Esophagus mucosa (tissue), 1 donor: ENCODE measurements at regions not wholly inside any gene's neighbourhood (a gene's known extent, or its start where the extent isn't known, plus 50 kb on each side); places are given as distances from the start of the nearest gene placed in this dataset.

Experiments used
- ATAC-seq: fragments of 200-7000 bp; cut with Tn5 transposase; one replicate; pipeline ENCODE4 v1.9.1; 2020
- donor health status: DM: yes; HTN: yes; CAD: no.

DNA sequence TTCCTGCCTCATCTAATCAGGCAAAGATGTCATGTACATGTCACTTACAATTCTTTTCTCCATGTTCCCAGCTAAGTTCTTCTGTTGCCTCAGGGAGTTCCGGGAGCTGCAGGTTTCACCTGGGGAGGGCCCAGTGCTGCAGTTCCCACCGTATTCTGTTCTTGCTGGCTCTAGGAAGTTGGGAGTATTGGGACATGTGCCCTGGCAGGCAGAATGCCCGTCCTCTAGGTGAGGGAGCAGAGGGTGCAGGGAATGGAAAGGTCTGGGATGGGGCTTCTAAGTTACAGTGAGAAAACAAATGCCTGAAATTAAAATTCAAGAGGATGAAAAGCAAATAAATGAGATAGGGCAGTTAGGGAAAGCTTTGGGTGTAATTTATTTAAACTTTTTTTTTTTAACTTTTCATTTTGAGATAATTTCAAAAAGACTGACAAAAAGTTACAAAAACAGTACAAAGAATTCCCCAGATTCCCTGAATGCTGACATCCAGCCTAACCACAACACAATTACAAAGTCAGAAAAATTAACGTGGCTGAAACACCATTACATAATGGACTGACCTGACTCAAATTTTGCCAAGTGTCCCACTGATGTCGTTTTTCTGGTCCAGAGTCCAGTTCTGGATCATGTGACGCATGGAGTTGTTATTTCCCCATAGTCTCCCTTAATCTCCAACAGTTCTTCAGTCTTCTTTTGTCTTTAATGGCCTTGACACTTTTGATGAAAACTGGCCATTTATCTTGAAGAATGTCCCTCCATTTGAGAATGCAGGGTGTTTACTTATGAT is 187.2 kb upstream of the MYL2 start:
- ATAC-seq, result no peak

DNA sequence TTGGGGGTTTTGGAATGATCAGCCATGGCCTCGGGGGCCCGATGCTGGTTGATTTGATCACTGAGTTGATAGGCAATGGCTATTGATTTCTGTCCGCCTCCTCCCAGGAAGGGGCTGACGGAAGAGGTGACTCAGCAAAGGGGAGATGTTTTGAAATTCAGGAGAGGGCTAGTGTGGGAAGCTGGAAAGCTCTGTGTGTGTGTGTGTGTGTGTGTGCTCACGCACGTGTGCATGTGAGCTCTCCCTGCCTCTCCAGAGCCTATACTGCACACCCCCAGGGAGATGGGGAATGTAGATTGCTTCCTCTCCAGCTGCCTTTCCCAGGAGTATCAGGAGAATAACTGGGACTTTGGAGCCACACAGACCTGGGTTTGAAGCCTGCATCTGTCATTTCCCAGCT is 184.9 kb upstream of the MYL2 start:
- no peak for ATAC-seq

DNA sequence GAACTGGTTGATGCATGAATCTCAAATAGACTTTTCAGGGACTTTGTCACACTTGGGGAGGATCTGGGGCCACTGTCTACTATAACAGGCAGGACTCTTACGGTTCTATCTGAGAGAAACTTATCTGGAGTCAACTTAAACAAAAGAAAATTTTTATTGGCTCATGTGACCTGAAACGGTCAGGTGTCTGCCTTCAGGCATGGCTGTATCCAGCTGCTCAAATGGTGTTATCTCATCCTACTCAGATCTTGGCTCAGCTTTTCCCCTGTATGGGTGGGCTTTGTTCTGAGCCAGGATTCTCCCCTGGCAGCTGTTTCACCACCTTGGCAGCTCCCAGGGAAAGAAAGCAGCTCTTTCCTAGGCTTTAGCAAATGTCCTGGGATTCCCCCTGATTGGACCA is 183.2 kb upstream of the MYL2 start:
- no peak for ATAC-seq

DNA sequence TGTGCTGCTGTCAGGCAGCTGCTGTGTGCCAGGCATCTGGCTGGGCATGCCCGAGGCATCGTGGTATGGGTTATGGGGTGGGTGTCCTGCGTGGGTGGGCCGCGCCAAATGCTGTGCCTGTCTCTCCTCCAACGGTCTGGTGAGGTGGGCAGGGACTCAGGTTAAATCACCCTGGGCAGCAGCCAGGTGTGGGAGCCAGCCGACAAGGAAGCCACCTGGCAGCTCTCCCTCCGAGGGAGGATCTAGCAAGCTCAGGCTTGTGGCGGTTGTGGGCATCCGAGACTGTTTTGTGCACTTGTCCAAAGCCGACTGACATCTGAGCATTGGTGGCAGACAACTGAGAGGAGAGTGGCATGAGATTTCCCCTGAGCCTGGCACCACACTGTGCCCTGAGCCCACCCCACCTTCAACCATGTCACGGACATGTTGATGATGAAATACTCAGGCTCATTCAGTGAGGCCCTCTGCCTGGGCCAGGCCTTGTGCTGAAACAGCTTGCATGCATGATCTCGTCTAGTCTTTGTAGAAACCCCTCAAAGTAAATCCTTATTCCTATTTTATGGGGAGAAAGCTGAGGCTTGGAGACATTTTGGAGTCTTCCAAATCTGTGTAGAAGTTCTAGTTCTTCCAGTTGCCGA is 181.8 kb upstream of the MYL2 start:
- no peak for ATAC-seq

DNA sequence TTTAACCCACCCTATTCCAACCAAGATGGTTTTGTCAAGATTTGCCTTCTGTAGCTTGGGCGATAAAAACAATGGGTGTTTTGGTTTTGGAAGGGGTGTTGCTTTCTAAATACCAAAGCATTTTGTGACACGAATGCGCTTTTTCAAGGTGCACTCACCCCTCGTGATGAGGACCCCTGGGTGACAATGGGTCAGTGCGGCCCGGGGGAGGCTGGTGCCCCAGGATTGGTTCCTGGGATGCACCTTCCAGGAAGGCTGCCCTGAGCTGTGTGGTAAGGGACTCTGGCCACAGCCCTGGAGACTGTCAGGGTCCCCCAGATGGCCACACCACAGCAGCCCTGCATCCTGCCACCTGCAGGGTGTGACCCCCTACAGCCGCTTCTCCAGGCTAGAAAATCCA is 180.6 kb upstream of the MYL2 start:
- ATAC-seq, result no peak

DNA sequence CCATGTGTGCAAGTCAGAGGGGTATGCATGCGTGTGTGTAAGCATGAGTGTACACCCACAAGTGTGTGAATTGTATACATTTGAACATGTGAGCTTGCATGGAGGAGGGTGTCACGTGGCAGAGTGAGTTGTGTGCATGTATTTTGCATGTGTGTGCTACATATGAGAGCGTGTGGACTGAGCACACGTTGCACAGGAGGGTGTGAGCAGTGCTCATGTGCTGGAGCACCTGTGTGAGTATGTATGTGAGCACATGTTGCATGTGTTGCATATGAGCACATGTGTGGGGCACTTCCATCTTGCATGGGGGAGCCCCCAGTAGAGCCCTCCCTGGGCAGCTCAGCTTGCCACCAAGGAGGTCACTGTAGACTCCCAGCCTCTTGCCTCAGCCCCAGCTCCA is 180.2 kb upstream of the MYL2 start:
- ATAC-seq, result no peak

DNA sequence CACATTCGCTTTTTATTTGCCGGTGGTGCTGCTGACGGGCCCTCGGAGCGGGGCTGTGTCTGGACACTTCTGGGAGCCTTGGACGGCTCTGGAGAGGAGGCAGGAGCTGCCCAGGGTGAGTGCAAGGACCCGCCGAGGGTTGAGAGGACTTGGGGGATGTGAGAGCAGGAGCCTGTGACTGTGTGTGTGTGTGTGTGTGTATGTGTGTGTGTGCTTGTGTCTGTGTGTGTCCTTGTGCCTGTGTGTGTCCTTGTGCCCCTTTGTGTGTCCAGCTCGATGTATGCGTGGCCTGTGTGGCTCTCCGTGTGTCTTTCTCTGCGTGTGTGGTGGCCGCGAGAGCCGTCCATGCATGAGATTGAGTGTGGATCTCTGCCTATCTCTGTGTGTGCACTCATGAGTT is 179.6 kb upstream of the MYL2 start:
- ATAC-seq, result no peak

DNA sequence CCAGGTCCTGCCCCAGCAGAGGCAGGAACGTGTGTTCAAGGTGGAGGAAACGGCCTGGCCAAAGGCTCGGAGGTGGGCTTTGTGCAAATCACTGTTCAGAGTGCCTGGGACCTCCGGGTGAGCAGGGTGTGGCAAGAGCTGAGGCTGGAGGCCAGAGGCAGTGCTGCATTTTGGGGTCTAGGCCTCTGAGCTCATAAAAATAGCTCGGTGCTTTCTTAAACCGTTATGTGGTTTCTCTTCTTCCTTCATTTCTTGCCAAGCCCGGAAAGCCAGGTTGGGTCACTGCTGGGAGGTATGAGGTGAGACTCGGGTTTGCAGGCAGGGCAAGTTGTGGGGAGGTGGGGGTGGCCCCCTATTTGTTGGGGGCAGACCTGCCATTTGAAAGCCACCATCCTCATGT is 178.8 kb upstream of the MYL2 start:
- ATAC-seq, result no peak

DNA sequence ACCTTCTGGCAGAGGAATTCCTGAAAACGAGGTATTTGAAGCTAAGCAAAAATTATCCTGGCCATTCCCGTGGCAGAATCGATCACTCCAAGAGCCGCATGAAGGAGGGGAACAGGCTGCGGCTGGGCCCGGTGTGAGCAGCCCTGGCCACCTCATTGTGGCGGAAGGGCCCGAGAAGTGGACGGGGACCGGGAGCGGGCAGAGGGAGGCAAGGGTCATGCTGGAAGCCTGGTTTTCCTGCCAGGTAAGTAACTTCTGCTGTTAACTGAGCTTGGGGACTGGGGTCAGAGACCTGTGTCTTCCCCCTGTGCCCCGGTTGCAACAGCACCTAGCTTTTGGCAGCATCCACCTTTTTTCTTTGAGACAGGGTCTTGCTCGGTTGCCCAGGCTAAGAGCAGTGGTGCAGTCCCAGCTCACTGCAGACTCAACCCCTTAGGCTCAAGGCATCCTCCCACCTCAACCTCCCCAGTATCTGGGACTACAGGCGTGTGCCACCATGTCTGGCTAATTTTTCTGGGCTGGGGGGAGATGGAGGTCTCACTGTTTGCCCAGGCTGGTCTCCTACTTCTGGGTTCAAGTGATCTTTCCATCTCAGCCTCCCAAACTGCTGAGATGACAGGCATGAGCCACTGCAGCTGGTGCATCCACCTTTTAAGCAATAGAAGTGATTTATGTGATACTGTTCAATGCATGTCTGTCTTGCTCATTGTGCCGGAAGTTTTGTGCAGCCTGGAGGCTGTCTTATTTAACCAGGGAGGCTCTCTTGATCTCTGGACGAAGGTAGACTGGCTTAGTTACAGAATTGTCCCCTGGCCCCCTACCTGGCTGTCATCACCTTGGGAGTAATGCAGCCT is 174.0 kb upstream of the MYL2 start:
- no peak for ATAC-seq

DNA sequence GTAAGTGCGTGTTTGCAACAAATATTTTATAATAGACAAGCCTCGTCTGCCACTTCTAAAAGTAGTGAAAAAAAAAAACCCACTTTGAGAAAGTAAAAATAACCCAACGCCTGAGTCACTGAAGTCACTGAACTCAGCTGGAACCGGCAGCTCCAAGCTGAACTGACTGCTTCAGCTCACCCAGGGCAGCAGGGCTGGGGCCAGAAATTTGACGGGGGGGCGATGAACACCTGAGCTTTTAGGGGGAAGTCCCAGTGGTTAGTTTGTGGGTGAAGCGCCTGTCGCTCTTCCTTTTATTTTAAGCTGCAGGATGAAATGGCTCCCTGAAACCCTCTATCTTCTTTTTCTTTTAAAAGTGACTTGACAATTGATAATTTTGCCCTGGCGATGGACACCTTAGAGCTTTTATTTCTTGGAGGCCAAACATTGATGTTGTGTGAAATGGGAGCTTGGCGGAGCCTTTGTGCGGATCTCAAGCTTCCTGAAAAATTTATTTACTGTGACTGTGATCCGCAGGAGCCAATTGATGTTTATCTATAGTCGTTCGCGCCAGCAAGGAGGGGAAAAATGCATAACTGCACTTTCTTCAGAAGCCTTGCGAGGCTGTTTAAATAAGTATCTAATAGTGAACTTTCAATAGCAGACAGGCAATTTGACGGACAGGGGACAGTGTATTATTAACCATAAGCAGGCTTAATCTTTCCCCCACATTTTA is 173.2 kb upstream of the MYL2 start:
- ATAC-seq, result no peak

DNA sequence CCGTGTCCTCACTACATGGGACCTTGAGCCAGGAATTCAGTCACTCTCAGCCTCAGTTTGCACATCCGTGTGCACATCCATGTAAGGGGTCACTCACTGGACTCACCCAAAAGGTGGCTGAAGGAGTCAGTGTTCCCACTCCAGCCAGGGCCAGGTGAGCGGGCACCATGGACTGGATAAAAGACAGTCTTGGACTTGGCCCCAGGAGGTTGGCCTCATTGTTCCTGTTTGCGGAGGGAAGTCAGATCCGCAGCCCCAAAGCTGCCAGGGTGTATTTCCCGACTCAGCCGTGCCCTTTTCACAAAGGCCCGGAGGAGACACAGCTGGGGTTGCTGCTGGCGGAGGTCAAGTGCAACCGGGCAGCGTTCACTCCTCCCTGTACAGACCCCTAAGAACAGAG is 170.7 kb upstream of the MYL2 start:
- ATAC-seq, result no peak

DNA sequence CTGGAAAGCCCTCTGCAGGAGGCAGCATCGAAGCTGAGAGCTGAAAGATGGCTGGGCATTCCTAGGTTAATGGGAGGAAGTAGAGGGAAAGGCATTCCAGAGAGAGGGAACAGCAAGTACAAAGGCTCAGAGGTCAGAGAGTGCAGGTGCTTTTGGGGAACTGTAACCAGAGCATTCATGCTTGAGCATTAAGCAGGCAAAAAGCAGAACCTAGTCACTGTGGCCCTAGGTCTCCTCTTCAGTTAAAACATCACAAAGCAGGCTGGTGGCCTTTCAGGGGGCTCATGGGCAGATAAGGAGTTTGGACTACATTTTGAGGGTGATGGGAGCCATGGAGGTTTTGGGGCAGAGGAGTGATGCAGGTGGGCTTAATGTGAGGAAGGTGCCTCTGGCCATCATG is 169.2 kb upstream of the MYL2 start:
- no peak for ATAC-seq

DNA sequence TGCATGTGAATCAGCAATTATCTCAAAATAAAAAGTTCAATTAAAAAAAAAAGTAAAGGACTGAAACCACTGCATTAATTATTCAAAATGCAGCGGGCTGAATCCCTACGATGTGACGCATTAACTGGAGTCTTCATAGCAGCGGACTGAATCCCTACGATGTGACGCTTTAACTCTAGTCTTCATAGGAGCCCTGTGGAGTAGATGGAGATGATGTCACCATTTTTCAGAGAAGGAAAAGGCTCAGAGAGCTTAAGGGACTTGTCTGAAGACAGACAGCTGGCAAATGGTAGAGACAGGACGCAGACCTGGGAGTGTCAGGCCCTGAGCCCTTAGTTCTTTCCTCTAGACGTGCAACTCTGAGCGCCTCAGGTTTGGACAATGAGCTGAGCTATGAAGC is 168.0 kb upstream of the MYL2 start:
- ATAC-seq, result no peak

DNA sequence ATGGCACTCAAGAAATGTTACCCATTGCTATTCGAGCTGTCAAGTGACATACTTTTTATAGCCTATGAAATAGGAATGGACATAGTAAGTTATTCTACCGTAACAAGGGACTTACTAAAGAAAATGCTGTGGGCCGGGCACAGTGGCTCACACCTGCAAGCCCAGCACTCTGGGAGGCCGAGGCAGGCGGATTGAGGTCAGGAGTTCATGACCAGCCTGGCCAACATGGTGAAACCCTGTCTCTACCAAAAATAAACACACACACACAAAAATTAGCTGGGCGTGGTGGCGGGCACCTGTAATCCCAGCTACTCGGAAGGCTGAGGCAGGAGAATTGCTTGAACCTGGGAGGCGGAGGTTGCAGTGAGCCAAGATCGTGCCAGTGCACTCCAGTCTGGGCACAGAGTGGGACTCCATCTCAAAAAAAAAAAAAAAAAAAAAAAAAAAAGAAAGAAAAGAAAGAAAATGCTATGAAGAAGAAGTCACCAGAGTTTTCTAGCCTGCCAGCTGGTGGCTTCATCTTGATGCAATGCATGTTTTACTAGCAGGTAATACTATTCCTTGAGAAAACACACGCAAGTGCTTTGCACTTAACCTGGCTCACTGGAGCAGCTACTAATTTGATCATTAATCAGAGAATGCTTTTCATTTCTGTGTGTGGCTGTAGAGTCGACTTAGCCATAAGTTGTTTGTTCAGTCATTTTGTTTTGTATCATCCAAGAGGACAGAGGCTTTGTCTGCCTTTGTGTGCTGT is 166.7 kb upstream of the MYL2 start:
- ATAC-seq, result no peak

DNA sequence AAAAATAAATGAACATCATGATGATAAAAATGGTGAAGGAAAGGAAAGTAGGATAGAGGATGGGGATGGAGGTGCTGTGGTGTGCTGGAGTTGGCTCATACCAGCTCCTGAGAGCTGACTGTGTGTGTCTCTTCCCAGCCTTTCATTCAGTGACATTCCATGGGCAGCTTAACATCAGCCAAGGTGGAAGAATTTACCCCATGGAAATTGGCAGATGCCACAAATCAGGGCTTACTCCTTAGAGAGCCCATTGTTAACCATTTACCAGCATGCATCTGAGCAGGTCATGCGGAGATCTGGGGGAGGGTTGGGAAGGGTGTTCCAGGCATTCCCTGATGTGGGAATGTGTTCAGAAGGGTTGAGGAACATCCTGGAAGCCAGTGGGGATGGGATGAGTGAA is 164.7 kb upstream of the MYL2 start:
- ATAC-seq, result no peak

DNA sequence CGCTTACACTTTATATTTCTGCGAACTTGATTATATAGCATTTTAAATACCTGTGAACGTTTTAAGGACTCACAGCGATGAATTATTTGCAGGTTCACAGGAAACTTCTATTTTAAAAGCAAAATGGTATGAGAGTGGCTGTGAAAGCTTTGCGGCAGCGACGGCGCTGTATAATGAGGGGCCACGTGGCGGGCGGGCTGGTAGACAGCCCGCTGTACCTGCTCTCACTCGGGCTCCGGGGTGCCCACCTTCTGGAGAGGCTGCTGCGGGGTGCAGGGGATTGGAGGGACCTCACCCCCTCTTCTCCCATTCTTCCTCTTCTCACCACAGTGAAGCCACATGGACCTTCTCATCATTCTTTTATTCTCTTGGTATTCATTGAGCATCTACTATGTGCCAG is 164.2 kb upstream of the MYL2 start:
- no peak for ATAC-seq

DNA sequence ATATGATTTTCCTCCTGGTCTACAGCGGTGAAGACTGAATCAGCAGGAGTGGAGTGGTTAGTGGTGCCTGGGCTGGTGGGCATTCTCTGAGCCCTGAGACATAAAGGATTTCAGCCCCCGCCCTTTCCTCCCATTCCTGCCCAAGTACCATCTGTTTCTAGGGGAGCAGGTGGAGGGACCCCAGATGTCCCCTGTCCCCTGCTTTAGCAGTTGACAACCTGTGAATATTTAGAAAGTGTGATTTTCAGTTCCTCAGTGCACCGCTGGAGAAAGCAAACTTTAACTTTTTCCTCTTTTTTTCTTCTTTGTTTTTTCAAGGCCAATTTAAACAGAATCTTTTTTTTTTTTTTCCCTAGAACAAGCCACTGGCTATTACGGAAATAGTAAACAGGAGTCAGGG is 163.8 kb upstream of the MYL2 start:
- ATAC-seq, result no peak

DNA sequence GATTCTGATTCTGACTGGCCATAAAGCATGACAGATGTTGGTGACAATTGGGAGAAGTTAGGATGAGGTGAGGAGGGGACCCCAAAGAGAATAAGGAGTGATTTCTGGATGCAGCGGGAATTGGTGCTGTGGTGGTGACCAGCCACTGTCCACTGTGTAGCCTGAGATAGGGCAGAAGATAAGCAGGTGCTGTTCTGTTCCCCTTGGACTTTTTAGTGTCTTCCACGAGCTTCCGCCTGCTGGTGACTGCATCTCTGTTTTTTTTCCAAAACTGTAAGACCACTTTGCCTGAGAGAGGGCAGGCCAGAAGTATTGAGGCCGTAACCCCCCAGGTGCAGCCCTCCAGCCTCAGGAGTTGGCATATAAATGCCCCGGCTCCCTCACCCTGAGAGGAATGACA is 161.2 kb upstream of the MYL2 start:
- ATAC-seq, result no peak

DNA sequence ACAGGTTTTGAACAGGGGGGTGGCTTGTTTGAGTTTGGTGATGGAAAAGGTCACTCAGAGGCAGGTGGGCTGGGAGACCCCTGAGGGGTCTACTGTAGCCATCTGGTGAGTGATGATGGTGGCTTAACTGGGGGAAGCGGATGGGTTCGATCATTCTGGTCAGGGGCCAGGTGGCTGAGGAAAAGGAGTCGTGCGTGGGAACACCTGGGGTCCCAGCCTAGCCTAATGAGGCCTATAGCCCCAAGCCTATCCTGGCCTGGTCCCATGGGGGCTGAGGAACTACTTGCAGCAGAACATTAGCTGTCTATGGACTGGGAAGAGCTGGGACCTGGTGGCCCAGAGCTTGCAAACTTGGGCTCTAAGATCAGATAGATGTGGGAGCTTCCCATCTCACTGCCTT is 158.4 kb upstream of the MYL2 start:
- no peak for ATAC-seq

DNA sequence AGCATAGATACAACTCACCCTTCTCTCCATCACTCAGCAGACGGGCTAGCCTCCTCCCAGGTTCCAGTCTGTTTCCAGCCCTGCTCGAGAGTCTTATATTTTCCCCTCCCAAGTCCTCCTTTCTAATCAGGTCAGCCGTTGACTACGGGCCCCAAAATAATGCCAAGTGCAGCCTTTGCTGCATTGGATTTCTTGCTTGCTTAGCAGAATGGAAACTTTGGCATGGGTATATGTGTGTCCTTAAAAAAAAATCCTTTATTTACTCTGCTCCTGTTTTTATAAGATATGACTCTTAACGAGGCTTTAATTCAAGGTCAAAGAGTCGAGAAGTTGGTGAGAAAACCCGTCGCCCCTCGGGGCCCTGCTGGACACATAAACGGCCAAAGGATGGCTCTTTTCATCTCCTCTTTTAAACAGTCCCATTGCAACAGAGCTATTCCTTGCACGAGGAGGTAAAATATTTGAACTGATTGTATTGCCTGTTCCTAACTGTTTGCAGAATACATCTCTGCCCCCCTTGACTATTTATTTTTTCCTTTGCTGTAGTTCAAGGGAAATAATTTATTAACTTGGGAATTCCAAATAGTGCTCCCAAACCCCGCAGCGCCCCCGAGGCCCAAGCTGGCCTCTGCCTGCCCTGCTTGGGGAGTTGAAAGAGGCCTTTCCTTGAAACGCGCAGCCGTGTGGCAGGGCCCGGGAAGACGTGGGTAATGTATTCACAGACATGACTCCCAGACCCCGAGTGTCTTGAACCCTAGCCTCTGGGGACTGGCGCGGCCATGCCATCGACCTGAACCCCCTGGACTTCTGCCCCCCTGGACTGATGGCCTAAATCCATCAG is 156.5 kb upstream of the MYL2 start:
- no peak for ATAC-seq

DNA sequence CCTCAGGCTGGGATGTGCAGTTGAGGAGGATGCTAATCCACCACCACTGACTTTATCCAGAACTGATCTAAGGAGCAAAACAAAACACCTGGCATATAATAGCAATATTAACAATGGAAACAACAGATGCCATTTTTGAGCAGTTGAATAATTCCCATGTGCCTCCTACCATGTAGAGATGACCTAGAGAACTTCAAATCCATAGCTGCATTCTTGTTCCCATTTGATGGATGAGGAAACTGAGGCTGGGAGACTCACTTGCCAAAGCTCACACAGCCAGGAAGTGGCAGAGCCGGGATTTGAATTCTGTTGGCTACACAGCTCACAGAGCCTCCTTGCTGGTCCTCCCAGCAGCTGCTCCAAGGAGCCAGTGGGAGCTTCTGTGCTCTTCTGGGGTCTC is 155.8 kb upstream of the MYL2 start:
- no peak for ATAC-seq
